Activated CD8-positive, alpha-beta memory T cell treated with anti-CD3 and anti-CD28 coated beads for 4 hours (primary cell): ENCODE measurements at regions not wholly inside any gene's neighbourhood (a gene's known extent, or its start where the extent isn't known, plus 50 kb on each side); places are given as distances from the start of the nearest gene placed in this dataset.

Experiments
- DNase-seq, 2 donors: peaks; one replicate each; pipeline ENCODE4 v3.0.0-alpha.2; 2020; ENCODE audit warnings: low read depth in 2 of 2

- no peak for DNase-seq
These were observed 82.2 kb downstream of the EPDR1 start for GRCh38 chr7:38002689-38003088.

GRCh38 chr7:38006559-38006958 is 86.1 kb downstream of the EPDR1 start:
- no peak for DNase-seq

DNA sequence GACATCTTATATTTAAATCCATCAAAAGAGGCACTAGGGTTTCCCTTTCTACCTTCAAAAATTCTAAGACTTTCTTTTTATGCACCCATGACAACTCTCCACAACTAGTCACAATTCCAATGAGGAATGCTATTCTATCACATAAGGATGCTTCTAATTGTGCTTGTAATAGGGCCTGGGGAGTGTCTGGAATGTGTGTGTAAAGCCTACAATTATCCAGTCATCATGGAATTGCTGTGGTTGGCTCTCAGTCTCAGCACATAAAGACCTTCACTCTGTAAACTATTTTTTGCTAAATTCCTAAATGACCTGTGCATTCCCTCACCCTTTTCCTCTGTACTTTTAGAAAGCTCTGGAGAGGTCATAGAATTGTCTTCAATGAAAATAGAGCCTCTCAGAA is 86.7 kb downstream of the EPDR1 start:
- no peak for DNase-seq

- no peak for DNase-seq
These were observed 92.8 kb downstream of the EPDR1 start for GRCh38 chr7:38013246-38013645.

- DNase-seq: no peak
These were observed 96.1 kb downstream of the EPDR1 start for GRCh38 chr7:38016567-38016966.

DNA sequence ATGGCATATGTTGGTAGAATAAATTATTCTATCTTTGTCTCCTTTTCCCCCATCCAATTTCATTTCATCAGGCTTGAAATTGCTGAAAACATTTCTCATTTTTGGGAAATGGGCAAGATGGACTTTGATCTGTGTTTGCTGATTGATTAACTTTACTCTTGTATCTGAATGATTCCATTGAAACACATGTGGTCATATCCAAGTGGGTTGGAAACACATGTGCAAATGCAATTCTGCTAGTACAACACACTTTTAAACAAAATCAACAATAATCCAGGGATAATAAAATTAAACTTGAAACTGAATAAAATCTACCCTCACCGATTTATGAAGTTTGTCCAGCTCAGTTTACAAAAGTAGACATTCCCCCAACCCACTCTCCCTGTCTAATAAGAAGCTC is 96.9 kb downstream of the EPDR1 start:
- DNase-seq: no peak

DNA sequence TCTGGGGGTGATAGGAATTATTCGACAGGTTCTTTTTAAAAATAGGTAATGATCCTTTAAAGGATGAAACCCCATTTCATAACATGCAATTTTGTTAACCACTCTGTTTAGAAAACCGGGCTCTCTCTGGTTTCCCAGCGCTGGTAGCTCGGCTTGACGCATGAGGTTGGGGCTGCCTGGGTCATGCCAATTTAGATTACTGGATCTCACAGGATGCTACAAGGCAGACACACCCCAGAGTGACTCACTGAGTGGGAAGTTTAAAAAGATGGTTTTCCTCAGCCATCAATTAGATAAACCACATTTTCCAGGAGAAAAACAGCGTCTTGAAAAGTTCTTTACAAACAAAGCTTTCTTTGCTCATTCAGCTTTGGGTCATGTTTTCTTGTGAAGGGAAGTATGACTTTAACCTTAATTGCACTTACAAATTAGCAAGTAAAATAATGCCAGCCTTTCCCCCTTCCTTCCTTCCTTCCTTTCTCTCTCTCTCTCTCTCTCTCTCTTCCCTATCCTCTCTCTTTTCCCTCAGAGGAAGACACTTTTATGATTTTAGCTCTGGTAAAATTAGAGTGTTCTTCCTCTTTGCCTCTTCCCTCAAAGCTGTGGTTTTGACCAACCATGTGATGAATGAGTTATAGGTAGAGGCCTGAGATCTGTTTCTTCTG is 99.8 kb downstream of the EPDR1 start:
- no peak for DNase-seq

DNA sequence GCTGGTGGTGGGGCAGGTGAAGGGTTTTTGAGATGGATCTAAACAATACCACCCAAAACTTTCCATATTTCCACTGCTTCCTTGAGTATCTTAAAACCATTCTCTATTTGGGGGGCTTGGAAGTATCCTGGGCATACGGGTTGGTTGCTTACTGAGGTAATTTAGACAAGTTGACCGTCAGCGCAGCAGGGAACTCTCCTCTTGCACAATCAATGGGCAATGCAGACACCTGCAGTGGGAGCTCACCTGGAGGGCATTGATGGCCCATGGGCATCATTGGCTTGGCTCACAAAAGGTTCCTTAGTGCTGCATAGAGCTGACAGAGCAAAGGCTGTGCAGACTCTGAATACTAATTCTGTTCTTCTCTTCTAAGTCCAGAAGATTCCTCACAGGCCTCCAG is 101.5 kb downstream of the EPDR1 start:
- DNase-seq: no peak

GRCh38 chr7:38025815-38026214 is 105.4 kb downstream of the EPDR1 start:
- DNase-seq: no peak

GRCh38 chr7:38027884-38028455 is 107.5 kb downstream of the EPDR1 start:
- DNase-seq: no peak

DNA sequence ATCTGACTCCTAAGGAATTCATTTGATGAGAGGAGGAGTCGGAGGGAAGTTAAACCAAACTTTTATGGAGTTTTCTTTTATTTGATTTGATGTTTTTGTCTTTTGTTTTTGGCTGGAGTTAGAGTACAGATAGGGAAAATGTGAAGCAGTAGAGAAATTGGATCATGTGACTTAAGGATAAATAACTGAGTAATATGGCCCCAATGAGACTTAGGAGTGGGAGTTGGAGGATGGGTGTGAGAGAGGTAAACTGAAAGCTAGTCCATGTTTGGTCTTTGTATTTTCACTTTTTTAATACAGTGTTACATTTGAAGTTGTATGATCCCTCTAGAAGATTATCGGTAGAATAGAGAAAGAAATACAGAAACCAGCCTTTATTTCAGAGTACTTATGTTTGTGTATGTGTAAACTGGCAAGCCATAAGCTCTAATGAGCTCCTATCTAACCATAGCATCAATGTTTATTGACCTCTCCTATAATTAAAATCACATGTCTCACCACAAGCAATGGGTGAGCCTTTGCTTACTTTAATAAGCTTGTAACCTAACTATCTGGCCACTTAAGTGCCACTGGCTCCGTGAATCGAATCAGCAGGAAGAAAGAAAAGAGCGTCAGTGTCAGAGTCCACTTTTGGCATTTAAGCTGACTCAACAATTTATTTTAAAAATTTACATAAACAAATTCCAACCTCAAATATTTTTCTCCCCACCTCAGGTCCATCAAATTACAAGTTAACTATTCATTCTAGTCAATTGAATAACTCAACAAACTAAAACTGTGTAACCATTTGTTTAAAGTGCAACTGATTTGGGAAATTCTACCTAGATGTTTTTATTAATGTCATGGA is 113.8 kb downstream of the EPDR1 start:
- no peak for DNase-seq

DNA sequence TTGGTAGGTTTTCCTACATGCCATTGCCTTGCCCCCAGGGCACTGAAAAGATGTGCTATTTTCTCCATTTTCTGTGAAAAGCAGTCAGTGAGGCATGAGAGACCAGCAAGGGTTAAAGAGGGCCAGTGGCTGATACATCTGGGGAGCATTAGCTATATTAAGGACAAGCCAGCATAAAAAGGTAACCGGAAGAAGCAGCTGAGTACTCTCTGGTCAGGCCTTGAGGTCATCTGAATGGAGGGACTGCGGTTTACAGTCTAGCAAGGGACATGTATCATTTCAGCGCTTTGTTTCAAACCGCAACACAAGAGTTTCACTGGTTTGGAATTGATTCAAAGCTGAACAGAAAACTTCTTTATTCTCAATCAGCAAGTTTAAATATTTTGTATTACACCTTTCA is 120.4 kb downstream of the EPDR1 start:
- no peak for DNase-seq

GRCh38 chr7:38049679-38050078 is 128.4 kb upstream of the STARD3NL start:
- no peak for DNase-seq

DNA sequence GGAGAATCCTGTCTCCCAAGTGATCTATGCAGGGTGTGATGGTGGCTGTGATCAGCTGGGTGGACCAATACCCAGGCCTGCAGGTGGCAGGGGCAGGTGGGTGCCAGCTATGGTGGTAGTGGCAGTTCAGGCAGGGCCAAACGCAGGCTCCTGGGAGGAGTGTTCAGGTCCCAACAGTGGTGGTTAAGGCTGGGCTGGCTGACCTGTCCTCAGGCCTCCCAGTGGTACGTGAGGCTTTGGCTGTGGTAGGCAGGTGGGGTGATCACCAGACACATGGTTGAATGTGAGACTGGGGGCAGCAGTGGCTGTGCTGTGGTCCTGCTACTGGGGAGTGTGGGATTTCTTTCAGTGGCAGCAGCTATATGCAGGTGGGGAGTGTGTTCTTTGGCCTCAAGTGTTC is 126.7 kb upstream of the STARD3NL start:
- no peak for DNase-seq

- no peak for DNase-seq
These were observed 126.3 kb upstream of the STARD3NL start for GRCh38 chr7:38051786-38052185.

GRCh38 chr7:38052786-38053185 is 125.3 kb upstream of the STARD3NL start:
- DNase-seq: no peak

DNA sequence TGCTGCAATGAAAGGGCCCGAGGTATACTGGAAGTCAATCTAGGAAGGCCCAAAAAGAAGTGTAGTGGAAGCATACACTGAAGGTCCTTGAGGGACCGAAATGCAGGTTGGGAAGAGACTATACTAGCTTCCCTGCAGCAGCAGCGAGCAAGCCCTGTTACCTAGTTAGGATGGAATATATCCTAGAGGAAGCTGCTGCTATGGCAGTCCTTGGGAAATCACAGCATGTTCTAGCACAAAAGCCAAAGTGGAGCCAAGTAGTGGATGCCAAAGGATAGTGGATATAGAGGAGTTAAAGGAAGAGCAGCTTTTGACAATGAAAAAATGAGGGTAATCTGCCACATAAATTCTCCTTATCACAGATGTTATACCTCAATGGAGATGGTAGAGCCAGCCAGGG is 123.8 kb upstream of the STARD3NL start:
- no peak for DNase-seq

- DNase-seq: no peak
These were observed 120.2 kb upstream of the STARD3NL start for GRCh38 chr7:38057829-38058228.

DNA sequence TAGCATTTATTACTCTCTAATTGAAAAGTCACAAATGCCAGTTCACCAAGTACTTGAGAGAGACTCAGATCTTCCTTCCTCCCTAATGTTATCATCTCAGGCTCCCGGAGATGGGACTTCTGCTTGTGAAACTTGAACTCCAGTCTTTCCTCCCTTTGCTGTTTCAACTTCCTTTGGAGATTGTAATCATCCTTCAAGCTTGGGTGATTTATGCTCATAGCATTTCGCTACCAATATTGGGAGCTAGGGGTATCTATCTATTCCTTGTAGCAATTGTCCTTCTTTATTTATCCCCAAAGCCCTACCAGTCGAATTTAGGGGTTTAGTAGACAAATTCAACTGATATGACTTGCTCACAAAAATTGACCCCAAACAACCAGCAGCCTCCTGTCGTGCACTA is 117.9 kb upstream of the STARD3NL start:
- DNase-seq: no peak

DNA sequence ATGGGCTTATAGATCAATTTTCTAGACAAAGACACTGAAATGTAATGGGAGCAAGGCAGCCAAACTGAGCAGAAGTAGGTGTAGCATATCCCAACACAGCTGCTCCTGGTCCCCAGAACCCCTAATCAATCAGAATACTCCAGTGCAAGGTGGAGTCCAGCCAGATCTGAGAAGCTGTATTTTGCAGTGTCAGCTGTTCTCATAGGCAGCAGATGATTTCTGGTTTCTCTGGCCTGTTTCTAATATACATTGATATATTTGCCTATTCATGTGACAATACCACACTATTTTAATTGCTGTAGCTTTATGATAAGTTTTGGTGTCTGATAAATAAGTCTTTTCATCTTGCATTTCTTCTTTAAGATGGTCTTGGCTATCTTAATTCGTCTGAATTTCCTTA is 117.4 kb upstream of the STARD3NL start:
- DNase-seq: no peak

DNA sequence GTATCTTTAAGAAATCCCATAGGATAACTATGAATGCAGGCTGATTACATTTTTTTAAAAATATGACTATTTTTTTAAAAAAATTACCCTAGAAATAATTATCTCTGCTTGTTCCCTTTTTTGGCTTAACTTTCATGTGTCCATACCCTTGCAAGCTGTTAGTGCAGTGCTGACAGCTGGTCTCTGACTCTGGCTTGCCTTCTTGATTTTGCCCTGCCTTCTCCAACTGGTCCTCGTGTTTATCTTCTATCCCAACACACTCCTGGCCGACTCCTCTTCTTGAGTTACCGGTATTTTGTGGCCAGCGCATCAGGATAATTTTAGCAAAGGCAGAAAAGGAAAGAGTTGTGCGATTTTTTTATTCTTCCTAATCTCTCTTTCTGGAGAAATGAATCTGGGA is 111.7 kb upstream of the STARD3NL start:
- no peak for DNase-seq

GRCh38 chr7:38068461-38068860 is 109.6 kb upstream of the STARD3NL start:
- DNase-seq: no peak

- no peak for DNase-seq
These were observed 109.0 kb upstream of the STARD3NL start for GRCh38 chr7:38069052-38069451.
